C1 segment of cervical spinal cord (tissue), 14 donors: ENCODE measurements at regions not wholly inside any gene's neighbourhood (a gene's known extent, or its start where the extent isn't known, plus 50 kb on each side); places are given as distances from the start of the nearest gene placed in this dataset.
"Not testable (repeated sequence)": the region's sequence is repeated elsewhere in the genome, so short reads cannot be mapped to it uniquely, and the experiment has no call there.

Experiments used
- DNase-seq, 14 donors: peaks; one replicate each; lab custom pipeline; 2025; lab: John Stamatoyannopoulos, UW

DNA sequence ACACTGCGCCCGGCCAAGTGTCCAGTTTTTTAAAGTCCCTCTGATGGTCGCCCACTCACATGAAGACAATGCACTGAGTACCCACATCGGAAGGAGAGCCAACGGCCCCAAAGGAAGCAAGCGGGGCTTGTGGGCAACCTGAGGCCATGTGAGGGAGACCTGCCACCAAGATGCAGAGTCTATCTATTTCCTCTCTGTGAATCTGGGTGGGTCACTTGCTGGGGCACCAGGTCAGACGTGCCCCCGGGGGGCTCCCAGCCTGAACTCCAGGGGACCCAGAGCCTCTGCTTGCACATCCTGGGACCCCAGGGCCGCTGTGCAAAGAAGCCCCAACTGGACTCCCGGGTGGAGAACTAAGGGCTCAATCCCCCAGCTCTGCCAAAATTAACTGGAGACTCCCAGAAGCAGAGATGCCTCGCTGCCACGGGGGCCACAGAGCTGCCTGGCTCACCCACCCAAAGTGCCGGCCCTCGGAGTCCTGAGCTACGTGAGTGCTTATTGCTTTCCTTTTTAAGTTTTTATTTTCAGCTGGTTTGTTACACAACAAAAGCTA, 106.4 kb downstream of the BRD1 start:
- no peak for DNase-seq

DNA sequence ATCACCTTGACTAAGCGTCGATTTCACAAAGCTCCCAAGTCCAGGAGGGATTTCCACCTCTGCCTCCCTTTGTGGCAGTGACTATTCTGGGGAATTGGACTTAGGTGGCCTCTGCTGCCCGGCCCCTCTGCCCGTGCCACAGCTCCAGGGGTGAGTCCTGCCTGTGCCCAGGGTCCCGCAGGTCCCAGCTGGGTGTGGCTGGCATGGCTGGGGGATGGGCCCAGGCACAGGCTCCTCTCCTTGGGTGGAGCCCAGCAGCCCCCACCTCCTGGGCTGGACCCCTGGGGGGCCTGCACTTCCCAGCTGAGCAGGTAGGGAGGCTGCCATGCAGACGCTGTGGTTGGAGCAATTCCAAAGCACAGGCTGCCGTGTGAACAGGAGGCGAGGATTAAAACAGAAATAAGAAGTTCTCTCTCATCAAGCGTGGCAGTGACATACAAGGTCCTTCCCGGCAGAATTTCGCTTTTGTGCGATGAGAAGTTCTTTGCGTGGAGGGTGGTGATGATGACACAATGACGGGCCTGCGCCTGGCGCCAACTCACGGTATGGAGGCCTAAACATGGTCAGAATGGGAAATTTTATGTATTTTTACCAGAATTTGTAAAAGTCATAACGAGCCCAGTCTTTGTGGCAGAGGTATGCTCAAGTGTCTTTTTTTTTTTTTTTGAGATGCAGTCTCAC, 107.3 kb downstream of the BRD1 start:
- no peak for DNase-seq

DNA sequence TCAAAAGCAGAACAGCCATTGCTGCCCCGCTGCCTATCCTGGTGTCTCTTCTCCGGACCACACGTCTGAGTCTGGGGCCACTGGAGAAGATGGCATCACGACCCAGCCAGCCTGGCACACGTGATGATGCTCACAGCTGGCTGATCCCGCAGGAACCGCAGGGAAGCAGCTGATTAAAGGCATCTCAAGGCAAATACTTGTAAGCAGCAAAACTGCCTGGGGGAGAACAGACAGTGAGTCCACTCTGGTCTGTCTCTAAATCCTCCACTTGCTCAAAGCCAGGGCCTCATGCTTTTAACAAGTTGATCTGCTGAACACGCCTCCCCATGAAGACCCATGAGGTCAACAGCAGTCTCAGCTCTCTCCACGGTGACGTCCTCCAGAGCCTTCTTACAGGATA, 108.6 kb downstream of the BRD1 start:
- no peak for DNase-seq

DNA sequence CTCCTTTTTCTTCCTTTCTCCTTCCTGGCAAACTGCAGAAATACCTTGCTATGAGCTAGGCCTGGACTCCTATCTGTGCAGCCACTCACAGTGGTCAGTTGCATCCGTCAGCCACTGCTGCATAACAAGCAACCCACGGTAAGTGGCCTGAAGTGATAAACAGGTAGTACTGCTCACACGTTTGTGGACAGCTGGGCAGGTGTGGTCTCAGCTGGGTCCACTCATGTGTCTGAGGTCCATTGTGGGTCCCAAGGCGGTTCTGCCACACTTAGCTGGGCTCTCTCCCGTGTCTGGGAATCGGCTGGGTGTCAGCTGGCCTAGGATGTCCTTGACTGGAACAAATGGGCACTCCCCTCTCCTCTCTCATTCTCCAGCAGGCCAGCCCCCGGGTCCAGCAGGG, 109.3 kb downstream of the BRD1 start:
- DNase-seq, result no peak

DNA sequence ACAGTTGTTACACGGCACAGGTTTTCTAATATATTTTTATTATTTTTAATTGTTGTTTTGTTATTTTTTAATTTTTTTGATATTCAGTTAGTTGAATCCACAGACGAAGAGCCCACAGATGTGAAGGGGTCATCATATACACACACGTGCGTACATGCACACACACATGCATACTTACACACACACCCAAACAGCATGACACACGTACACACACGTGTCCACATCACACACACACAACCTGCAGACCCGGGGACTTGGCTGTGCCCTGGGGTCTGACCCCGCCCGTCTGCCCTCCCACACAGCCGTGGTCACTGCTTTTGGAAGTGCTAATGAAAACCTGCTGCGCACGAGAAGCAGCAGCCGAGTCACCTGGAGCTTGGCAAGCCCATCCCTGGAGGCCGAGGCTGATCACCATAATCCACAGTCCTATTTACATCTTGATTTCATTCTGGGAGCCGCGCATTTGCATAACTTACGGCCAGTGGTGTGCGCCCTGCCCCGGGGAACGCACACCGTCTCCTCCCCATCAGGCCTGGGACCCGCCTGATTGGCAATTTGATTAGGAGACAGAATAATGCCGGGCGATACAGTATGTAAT, 110.3 kb downstream of the BRD1 start:
- no peak for DNase-seq

DNA sequence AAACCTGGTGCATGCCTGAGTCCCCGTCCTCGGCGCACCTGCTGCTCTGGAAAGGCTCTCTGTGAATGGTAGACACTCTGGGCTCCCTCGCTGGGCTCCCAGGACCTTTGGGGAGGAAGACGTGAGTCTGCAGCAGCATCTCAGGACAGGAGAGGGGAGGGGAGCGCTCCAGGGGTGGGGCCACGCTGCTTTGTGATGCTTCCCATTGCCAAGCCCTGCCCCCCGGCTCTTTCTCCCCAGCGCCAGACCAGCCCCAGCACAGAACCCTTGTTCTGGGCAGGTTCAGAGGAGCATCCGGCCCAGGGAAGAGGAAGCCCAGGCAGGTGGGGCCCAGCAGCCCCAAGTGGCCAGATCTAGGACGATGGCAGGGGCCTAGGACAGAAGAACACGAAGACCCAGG, 111.2 kb downstream of the BRD1 start:
- no peak for DNase-seq

DNA sequence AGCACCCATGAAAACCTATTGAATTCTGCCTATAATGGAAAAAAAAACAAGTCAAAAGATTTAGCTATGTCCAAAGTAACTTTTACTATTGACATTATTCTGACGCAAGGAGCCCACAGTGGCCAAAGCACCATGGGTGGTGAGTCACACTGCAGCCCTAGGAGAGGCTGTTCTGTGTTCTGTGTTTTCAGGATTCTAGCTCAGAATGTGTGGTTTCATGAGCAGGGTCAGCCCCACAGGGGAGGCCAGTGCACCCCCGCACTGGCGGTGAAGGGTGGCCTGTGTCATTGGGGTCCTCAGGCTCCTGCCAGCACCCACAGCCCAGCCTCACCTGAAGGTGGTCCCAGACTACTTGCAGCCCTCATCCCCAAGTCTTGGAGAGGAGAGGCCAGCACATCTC, 112.2 kb downstream of the BRD1 start:
- DNase-seq, result no peak

DNA sequence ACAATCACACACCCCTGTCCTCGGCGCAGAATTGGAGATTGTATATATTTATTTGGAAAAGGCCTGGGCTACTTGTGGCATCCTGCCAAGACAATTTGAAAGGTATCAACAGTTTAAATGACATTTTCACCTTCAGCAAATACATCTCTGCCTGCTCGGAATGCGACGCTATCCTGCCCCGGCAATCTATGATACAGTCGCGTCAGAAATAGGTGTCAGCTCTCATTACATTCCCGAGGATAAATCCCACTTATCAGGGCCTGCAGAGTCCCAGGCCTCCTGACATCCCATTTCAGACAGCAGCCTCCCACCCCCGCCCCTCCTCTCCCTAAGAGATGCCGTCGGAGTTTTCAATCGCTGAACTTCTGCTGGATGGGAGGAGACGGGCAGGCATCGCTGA, 114.7 kb downstream of the BRD1 start:
- DNase-seq, result no peak

DNA sequence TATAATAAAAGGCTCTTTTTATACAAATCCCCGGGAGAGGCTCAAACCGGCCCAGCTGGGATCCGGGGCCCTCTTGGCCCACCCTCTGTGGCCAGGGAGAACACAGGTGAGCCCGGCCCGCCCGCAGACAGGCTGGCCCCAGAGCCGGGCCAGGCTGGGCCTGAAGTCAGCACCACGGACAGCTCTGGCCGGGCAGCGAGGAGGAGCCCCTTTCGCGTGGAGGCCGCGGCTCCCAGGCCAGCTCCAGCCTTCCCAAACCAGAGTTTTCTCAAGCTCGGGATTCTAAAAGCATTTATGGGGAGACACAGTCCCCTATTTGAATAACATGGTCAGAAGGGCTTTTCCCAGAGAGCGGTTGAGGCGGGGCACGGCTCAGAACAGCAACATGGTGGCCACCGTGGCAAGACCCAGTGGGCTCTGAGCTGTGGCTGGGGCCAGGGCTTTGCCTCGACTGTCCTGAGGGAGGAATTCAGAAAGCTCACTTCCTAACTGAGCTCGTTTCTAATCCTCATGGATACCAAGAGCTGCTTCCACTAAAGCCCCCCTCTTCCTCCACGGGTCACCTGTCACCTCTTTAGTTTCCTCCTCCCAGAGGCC, 115.4 kb downstream of the BRD1 start:
- DNase-seq, result no peak

DNA sequence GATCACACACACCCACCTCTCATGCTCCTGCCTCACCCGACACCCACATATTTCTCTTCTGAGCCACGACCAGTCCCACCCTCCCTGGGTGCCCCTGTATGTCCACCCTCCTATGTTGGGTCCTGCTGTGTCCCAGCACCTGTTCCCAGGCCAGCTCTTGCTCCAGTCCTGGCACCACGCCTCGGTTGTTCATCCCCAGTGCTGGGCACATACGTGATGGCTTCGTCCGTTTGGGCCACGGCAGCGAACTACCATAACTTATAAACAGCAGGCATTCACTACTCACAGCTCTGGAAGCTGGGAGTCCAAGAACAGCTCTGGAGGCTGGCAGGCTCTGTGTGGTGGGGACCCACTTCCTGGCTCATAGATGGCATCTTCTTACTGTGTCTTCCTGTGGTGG, 116.9 kb downstream of the BRD1 start:
- no peak for DNase-seq

DNA sequence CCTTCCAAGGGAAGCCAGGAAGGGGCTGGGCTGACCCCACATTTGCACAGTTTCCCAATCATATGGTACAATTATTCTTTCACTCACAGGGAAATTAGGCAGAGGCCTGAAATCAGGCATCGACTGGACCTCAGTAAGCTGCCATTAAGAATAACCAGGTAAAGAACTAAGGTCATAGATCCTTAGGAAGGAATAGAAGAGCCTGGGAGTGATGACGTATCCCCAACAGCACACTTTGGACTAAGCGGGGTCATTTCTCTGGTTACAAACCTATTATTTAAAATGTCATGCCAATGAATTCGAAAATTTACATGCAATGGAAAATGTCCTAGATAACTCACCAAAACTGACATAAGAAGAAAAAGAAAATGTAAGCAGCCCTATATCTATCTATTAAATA, 118.2 kb downstream of the BRD1 start:
- no peak for DNase-seq

DNA sequence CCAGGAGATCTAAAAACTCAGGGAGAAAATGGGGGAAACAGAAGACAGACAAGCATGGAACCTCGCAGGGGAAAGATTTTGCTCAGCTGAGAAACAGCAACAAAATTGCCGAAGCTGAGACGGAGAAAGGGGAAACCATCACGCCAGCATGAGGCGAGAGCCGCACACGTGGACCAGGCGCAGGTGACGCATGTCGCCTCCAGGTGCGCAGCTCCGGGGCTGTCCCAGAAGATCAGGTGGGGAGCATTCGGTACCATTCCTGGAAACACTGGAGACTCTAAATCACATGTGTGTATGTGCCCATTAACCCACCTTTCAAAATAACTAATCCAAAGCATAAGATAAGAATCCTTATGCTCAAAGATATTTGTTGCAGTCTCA, 121.7 kb downstream of the BRD1 start:
- DNase-seq, result no peak

DNA sequence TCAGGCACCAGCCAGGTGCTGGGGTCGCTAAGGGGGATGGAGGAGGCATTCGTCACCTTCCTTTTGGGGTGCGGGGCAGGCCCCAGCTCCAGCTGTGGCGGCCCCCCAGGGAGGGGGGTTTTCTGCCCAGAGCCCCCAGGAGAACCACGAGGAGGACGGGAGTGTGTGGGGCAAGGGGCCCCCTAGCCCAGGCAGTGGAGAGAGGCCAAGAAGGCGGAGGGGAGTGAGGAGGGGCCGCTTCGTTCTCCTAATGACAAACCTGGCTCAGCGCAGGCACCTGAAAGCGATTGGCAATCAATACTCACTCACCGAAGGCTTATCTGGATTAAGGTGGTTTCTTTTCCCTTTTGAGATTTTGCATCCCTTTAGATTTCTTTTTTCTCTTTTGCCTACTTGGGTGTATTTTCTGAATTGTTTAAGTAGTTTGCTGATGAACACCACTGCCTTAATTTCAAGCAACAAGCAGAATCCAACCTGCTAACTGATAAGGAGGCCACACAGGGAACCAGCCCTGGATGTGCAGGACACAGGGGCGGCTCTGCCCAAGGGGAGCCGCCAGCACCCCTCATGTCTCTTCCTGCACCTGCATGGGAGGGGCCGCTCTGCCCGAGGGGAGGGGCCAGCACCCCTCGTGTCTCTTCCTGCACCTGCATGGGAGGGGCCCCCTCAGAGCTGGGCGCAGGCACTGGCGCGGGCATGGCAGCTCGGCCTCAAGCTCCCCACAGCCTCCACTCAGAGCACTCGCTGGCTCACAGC, 122.3 kb downstream of the BRD1 start:
- DNase-seq, result no peak

DNA sequence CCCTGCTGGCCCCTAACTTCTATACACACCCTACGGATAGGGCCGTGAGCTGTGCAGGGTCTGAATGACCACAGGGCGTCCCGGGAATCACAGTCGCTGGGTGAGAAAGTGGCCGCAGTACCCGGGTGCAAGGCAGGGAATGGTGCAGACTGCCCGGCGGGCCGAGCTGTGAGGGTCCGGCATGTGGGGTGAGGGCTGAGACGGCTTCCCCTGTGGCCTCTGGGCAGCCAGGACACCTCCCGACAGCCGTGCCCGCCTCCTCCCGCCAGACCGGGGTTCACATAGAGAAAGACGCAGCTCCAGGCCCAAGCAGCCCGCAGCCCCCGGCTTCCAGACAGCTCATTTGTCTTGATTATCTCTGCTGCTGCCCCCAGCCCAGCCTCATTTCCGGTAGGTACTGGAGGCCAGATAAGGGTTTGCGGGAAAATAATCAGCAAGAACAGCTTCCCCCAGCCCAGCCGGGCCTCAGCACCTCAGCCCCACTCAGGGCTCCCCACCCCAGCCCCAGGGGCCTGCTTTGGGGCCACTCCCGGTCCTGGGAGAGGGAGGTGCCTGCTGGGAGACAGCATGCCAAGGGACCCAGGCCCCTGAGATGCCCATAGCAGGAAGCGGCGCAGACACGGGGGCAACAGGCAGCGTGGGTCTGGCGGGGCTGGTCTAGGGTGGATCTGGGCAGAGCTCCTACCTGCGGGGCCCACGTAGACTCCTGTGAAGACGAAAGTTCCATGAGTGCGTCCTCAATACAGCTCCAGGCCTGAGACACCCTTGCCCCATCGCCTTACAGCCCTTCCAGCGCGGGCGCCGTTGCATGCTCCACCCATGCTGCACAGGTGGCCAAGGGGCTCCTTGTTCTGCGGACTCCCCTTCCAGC, 123.1 kb downstream of the BRD1 start:
- no peak for DNase-seq

DNA sequence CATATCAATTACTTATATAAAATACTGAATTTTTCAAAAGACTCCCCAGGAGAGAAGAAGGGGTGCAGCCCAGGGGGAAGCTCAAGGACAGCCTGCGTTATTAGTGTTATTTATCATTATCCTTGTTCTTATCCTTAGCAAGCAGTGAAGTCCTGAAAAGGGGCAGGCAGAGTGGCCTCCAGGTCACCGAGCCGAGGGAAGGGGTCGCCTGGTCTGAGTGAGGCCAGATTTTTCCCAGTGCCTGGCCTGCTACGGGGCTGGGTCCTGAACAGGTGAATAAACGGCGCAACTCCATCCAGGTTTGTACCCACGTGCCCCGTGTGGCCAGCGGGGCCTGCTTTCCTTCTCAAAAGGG, 123.7 kb downstream of the BRD1 start:
- no peak for DNase-seq

DNA sequence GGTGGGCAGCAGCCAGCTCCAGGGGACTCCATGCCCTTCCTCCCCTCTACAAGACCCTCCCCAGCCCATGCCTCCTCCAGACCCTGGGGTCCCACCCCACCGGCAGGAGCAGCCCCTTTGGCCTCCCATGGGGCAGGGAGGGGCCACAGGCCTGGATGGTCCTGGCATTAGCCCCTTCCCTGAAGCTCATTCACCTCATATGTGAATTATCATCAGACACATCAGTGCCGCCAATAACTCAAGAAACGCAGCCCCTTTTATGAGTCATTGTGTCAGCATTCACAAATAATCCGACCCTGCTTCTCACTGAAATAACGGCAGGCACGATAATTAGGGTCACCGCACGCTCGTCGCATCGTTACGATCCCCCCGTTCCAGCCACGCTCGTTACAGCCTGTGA, 124.2 kb downstream of the BRD1 start:
- DNase-seq, result no peak

DNA sequence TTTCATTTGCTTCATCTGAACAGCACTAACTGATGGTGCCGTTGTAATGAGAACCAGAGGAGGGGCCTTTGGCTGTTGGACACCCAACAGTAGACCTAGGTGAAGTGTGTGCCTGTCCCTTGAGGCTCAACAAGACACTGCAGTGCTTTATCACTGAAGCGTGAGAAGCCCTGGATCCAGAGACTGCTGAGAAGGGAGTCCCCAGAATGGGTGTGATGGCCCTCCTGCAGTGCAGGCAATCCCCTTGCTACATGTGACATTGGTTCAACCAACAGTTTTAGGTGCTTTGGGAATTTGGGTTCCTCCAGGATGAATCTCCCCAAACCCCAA, 125.6 kb downstream of the BRD1 start:
- no peak for DNase-seq

DNA sequence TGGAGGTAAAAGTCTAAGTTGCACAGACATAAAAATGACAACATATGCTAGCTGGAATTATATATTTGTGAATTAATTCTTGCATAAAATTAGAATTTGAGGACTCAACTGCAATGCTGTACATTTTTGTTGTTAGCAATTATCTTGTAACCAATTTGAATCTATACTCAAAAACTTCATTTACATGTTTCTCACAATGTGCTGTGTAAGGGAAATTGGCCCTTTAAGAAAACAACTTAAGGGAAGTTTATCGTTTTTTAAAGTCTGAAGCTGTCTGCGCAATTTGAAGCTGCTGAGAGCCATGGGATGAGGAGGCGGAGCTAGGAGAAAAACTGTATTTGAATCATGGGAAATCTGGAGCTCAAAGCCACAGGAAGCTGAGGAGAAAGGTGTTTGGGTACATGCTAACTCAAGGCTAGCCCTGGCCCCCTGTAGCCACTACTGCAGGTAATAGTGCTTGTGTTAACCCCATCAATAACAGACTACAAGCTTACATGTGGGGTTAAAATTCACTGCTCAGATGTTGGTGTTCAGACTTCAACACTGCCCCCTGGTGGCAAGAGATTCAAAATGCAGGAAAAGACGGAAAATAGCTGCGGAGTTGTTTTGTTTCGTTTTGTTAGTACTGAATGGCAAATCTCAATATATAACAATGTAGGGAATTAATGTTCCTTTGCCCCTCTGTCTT, 126.1 kb downstream of the BRD1 start:
- DNase-seq, result no peak

DNA sequence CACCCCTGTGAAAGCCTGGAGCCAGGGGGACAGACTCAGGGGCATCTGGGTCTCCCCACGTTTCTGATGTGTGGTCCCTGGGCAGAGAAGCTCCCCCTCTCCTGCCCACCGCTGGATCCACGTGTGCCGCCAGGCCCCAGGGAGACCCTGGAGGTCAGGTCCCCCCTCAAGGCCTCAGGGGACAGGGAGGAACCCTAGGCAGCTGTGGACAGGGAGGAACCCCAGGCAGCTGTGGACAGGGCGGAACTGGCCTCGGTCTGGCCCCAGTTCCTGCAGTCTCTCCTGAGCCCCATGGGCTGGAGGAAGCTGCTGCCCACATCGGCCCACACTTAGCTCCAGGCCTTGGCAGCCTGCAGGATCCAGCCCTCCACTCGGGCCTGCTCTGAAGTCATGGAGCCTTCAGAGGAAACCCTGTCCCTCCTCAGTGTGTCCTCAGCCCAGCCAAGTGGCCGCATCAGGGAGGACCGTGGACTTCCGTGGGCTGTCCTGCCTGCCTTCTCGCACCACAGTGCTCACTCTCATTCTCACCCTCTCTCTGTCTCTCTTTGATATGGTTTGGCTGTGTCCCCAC, 127.7 kb downstream of the BRD1 start:
- DNase-seq, result no peak

DNA sequence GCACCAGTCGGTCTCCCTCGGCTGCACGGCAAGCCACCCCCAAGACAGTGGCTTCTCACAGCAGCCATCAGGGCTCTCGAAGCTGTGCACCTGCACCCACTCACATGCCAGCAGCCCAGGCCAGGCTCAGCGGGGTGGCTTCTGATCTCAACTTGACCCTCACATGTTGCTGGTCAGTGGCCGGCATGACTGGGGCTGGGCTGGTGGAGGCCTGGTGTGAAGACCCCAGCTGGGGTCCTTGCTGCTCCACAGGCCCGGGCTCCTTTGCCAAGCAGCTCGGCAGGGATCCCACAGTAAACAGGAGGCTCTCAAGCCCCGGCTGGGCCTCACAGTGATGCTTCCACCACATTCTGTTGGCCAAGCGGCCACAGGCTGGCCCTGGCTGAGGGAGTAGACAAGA, 128.2 kb downstream of the BRD1 start:
- DNase-seq, result no peak

DNA sequence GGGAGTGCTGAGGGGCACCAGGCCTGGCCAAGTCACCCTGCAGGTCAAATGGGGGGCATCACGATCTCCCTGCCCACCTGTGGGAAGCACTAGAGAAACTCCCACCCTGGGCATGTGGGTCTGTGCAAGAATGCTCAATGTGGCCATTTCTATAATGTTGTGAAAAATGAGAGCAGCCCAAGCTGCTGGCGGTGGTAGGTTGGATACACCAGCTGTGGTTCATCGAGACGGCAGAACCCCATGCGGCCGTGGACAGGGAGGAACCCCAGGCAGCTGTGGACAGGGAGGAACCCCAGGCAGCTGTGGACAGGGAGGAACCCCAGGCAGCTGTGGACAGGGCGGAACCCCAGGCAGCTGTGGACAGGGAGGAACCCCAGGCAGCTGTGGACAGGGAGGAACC, 129.1 kb downstream of the BRD1 start:
- DNase-seq, result not testable (repeated sequence)
